Loucy (cell line): ENCODE measurements at regions not wholly inside any gene's neighbourhood (a gene's known extent, or its start where the extent isn't known, plus 50 kb on each side); places are given as distances from the start of the nearest gene placed in this dataset.
A peak's percentile ranks its signal among the peaks of the same experiment; 100 is the strongest.

Source experiments
- H2AFZ ChIP-seq: fragments of 200-600 bp; sonication (generic); 2 replicates; pipeline ENCODE4 v1.6.0; 2016; ENCODE audit warnings: antibody characterized with exemption, mild to moderate bottlenecking, low read length, moderate library complexity
- H3F3A ChIP-seq: fragments of 200-600 bp; 2 replicates; pipeline ENCODE4 v1.6.0; 2016; ENCODE audit warnings: antibody characterized with exemption, low read depth, mild to moderate bottlenecking
- H3K27me3 ChIP-seq: fragments of 200-600 bp; sonication (generic); 2 replicates; pipeline ENCODE4 v1.6.1; 2014; ENCODE audit warnings: low read length, mild to moderate bottlenecking; ENCODE audit not compliant: insufficient read depth, poor library complexity, severe bottlenecking
- H3K36me3 ChIP-seq: fragments of 200-600 bp; sonication (generic); 2 replicates; pipeline ENCODE4 v1.6.1; 2016; ENCODE audit warnings: low read length; ENCODE audit not compliant: insufficient read depth
- H3K4me1 ChIP-seq: fragments of 200-600 bp; sonication (generic); 2 replicates; pipeline ENCODE4 v1.5.1; 2014; ENCODE audit warnings: low read length, mild to moderate bottlenecking; ENCODE audit not compliant: insufficient read depth, poor library complexity, severe bottlenecking
- H3K4me2 ChIP-seq: fragments of 200-600 bp; sonication (generic); 2 replicates; pipeline ENCODE4 v1.6.0; 2014; ENCODE audit warnings: antibody characterized with exemption, low read length, low read depth, mild to moderate bottlenecking; ENCODE audit not compliant: poor library complexity, severe bottlenecking
- H3K4me3 ChIP-seq: fragments of 200-600 bp; sonication (generic); 2 replicates; pipeline ENCODE4 v1.5.1; 2014; ENCODE audit warnings: low read length, mild to moderate bottlenecking, mixed read lengths; ENCODE audit not compliant: poor library complexity, severe bottlenecking
- H3K79me2 ChIP-seq: fragments of 200-600 bp; sonication (generic); 2 replicates; pipeline ENCODE4 v1.6.1; 2014; ENCODE audit warnings: low read length; ENCODE audit not compliant: insufficient read depth
- H3K9ac ChIP-seq: fragments of 200-600 bp; sonication (generic); 2 replicates; pipeline ENCODE4 v1.6.0; 2014; ENCODE audit warnings: mild to moderate bottlenecking, low read depth, low read length, moderate library complexity; ENCODE audit not compliant: poor library complexity, severe bottlenecking
- H3K9me2 ChIP-seq: fragments of 200-600 bp; sonication (generic); replicated peaks from 2 replicates; pipeline ENCODE4 v1.6.1; 2016; ENCODE audit warnings: low read depth, low read length, mixed read lengths
- H3K9me3 ChIP-seq: fragments of 200-600 bp; sonication (generic); 2 replicates; pipeline ENCODE4 v1.6.1; 2014; ENCODE audit warnings: mild to moderate bottlenecking, antibody characterized with exemption, low read length, low read depth; ENCODE audit not compliant: insufficient read depth
- H4K20me1 ChIP-seq: fragments of 200-600 bp; sonication (generic); 2 replicates; pipeline ENCODE4 v1.6.0; 2014; ENCODE audit warnings: antibody characterized with exemption, low read length, mild to moderate bottlenecking; ENCODE audit not compliant: insufficient read depth, poor library complexity, severe bottlenecking
- CTCF ChIP-seq: fragments of 200-600 bp; sonication (generic); conservative IDR thresholded peaks from 2 replicates; pipeline ENCODE4 v1.5.1; 2014; ENCODE audit warnings: mild to moderate bottlenecking, antibody characterized with exemption, low read length
- EZH2phosphoT487 ChIP-seq: fragments of 200-600 bp; IDR thresholded peaks from 2 replicates; pipeline ENCODE4 v1.6.1; 2018; ENCODE audit warnings: antibody characterized with exemption, mild to moderate bottlenecking, moderate library complexity, borderline replicate concordance

- Histone ChIP-seq H4K20me1 (no peaks in the 10 kb centered on the region), H3K27me3 (no peaks in the 10 kb centered on the region), H3F3A (no peaks in the 10 kb centered on the region), H3K4me2 (no peak overlapping the region), H3K4me1 (no peaks in the 10 kb centered on the region), H2AFZ (no peak overlapping the region), H3K36me3 (no peaks in the 10 kb centered on the region), H3K9me2 (no peaks in the 10 kb centered on the region), H3K9ac (no peak overlapping the region), H3K9me3 (no peaks in the 10 kb centered on the region), H3K4me3 (no peak overlapping the region), H3K79me2 (no peaks in the 10 kb centered on the region)
- TF ChIP-seq EZH2phosphoT487 (no peak), CTCF (peak; percentile 96)
Observed at GRCh38 chr5:61658592-61659008, 326.5 kb downstream of the ZSWIM6 start.

GRCh38 chr5:61659221-61659696 is 327.2 kb downstream of the ZSWIM6 start:
- H3K27me3 ChIP-seq: no peaks in the 10 kb centered on the region
- no peaks in the 10 kb centered on the region for H4K20me1 ChIP-seq
- H3K9ac ChIP-seq: no peak overlapping the region
- H3K9me2 ChIP-seq: no peaks in the 10 kb centered on the region
- H3K9me3 ChIP-seq: no peaks in the 10 kb centered on the region
- no peak overlapping the region for H3K4me3 ChIP-seq
- no peak for TF ChIP-seq EZH2phosphoT487
- TF ChIP-seq CTCF: no peak
- H2AFZ ChIP-seq: no peak overlapping the region
- H3K79me2 ChIP-seq: no peaks in the 10 kb centered on the region
- no peaks in the 10 kb centered on the region for H3K4me1 ChIP-seq
- H3F3A ChIP-seq: no peaks in the 10 kb centered on the region
- H3K36me3 ChIP-seq: no peaks in the 10 kb centered on the region
- no peak overlapping the region for H3K4me2 ChIP-seq

- TF ChIP-seq CTCF: no peak
- no peak for TF ChIP-seq EZH2phosphoT487
- H3K36me3 ChIP-seq: no peaks in the 10 kb centered on the region
- H3K79me2 ChIP-seq: no peaks in the 10 kb centered on the region
- no peaks in the 10 kb centered on the region for H3K9me3 ChIP-seq
- no peak overlapping the region for H3K4me2 ChIP-seq
- no peaks in the 10 kb centered on the region for H3K4me1 ChIP-seq
- H3K9me2 ChIP-seq: no peaks in the 10 kb centered on the region
- no peak overlapping the region for H3K9ac ChIP-seq
- no peak overlapping the region for H3K4me3 ChIP-seq
- no peaks in the 10 kb centered on the region for H3F3A ChIP-seq
- no peaks in the 10 kb centered on the region for H4K20me1 ChIP-seq
- no peak overlapping the region for H2AFZ ChIP-seq
- H3K27me3 ChIP-seq: no peaks in the 10 kb centered on the region
Observed at GRCh38 chr5:61662670-61663069, 330.6 kb downstream of the ZSWIM6 start.
